ENCODE measurements at regions not wholly inside any gene's neighbourhood (a gene's known extent, or its start where the extent isn't known, plus 50 kb on each side); places are given as distances from the start of the nearest gene placed in this dataset.

GRCh38 chr10:121189066-121189465 is 337.9 kb downstream of the WDR11 start:
- TF ChIP-seq POLR2A (IDR thresholded peaks at IDR 0.05) (no peak), CTCF (IDR thresholded peaks at IDR 0.05) (no peak), POLR2AphosphoS5 (IDR thresholded peaks at IDR 0.05) (no peak), EP300 (IDR thresholded peaks at IDR 0.05) (no peak)

Measured in stomach (tissue), 4 donors.